ENCODE measurements at regions not wholly inside any gene's neighbourhood (a gene's known extent, or its start where the extent isn't known, plus 50 kb on each side); places are given as distances from the start of the nearest gene placed in this dataset.

GRCh38 chr5:124303366-124303765 lies 443.1 kb downstream of the ZNF608 start:
- TF ChIP-seq CTCF (IDR thresholded peaks at IDR 0.05) (no peak), POLR2A (IDR thresholded peaks at IDR 0.05) (no peak)

All from uterus (tissue), 2 donors.